ENCODE measurements at regions not wholly inside any gene's neighbourhood (a gene's known extent, or its start where the extent isn't known, plus 50 kb on each side); places are given as distances from the start of the nearest gene placed in this dataset.

GRCh38 chr18:27428716-27429475 lies 243.8 kb upstream of the CHST9 start:
- no peak overlapping the region for H3K27ac ChIP-seq (replicated peaks)
- TF ChIP-seq GABPA (IDR thresholded peaks at IDR 0.05; ENCODE audit: low read depth) (no peak), SPI1 (IDR thresholded peaks at IDR 0.05; ENCODE audit: borderline replicate concordance, low read depth) (no peak), CTCF (IDR thresholded peaks at IDR 0.05; ENCODE audit: insufficient read depth, low read length) (no peak), POLR2AphosphoS5 (IDR thresholded peaks at IDR 0.05; ENCODE audit: low read depth) (no peak), REST (IDR thresholded peaks at IDR 0.05; ENCODE audit: insufficient replicate concordance, low read depth) (no peak)
- DNase-seq (ENCODE audit: low read depth in 1 of 2, low spot score in 1 of 2): no peak
- H3K27me3 ChIP-seq (ENCODE audit: insufficient read depth, poor library complexity, severe bottlenecking): no peaks in the 10 kb centered on the region
- no peak overlapping the region for H3K4me3 ChIP-seq (replicated peaks; ENCODE audit: insufficient read depth, low read length)

GRCh38 chr18:27428120-27428519 lies 243.0 kb upstream of the CHST9 start:
- H3K27me3 ChIP-seq (ENCODE audit: insufficient read depth, poor library complexity, severe bottlenecking): no peaks in the 10 kb centered on the region
- no peak for DNase-seq (ENCODE audit: low read depth in 1 of 2, low spot score in 1 of 2)
- no peak overlapping the region for H3K4me3 ChIP-seq (replicated peaks; ENCODE audit: insufficient read depth, low read length)
- TF ChIP-seq REST (IDR thresholded peaks at IDR 0.05; ENCODE audit: insufficient replicate concordance, low read depth): no peak
- no peak for TF ChIP-seq CTCF (IDR thresholded peaks at IDR 0.05; ENCODE audit: insufficient read depth, low read length)
- no peak for TF ChIP-seq GABPA (IDR thresholded peaks at IDR 0.05; ENCODE audit: low read depth)
- no peak for TF ChIP-seq SPI1 (IDR thresholded peaks at IDR 0.05; ENCODE audit: borderline replicate concordance, low read depth)
- TF ChIP-seq POLR2AphosphoS5 (IDR thresholded peaks at IDR 0.05; ENCODE audit: low read depth): no peak
- no peak overlapping the region for H3K27ac ChIP-seq (replicated peaks)

- no peak for DNase-seq (ENCODE audit: low read depth in 1 of 2, low spot score in 1 of 2)
- Histone ChIP-seq H3K27me3 (ENCODE audit: insufficient read depth, poor library complexity, severe bottlenecking) (no peaks in the 10 kb centered on the region), H3K4me3 (replicated peaks; ENCODE audit: insufficient read depth, low read length) (no peak overlapping the region), H3K27ac (replicated peaks) (no peak overlapping the region)
- TF ChIP-seq POLR2AphosphoS5 (IDR thresholded peaks at IDR 0.05; ENCODE audit: low read depth) (no peak), CTCF (IDR thresholded peaks at IDR 0.05; ENCODE audit: insufficient read depth, low read length) (no peak), REST (IDR thresholded peaks at IDR 0.05; ENCODE audit: insufficient replicate concordance, low read depth) (no peak), SPI1 (IDR thresholded peaks at IDR 0.05; ENCODE audit: borderline replicate concordance, low read depth) (no peak), GABPA (IDR thresholded peaks at IDR 0.05; ENCODE audit: low read depth) (no peak)
Observed at GRCh38 chr18:27423581-27423980, 238.5 kb upstream of the CHST9 start.

Measured in HL-60 (cell line).